OCI-LY3 (cell line): ENCODE measurements at regions not wholly inside any gene's neighbourhood (a gene's known extent, or its start where the extent isn't known, plus 50 kb on each side); places are given as distances from the start of the nearest gene placed in this dataset.

Experiments used
- CTCF ChIP-seq: fragments of 200-600, 300-600 bp; sonication (generic); IDR thresholded peaks from 2 replicates; pipeline ENCODE4 v1.5.1; 2014; ENCODE audit warnings: antibody characterized with exemption, low read length, low read depth
- EZH2phosphoT487 ChIP-seq: fragments of 200-600 bp; shearing (Covaris generic); IDR thresholded peaks from 2 replicates; pipeline ENCODE4 v1.6.1; 2018; ENCODE audit warnings: antibody characterized with exemption, mixed run types, low read depth

- TF ChIP-seq CTCF (no peak), EZH2phosphoT487 (no peak)
These were observed 417.7 kb downstream of the ZWINT start for GRCh38 chr10:55943403-55943802.
